ENCODE measurements at regions not wholly inside any gene's neighbourhood (a gene's known extent, or its start where the extent isn't known, plus 50 kb on each side); places are given as distances from the start of the nearest gene placed in this dataset.

GRCh38 chr10:21055339-21056135, 158.4 kb upstream of the NEBL start:
- TF ChIP-seq POLR2A (IDR thresholded peaks at IDR 0.05) (no peak), CTCF (IDR thresholded peaks at IDR 0.05) (no peak)

Measured in Peyer's patch (tissue), 4 donors.